Endothelial cell of umbilical vein (primary cell): ENCODE measurements at regions not wholly inside any gene's neighbourhood (a gene's known extent, or its start where the extent isn't known, plus 50 kb on each side); places are given as distances from the start of the nearest gene placed in this dataset.

ENCODE experiments used
- BruUV-seq: library from RNA; stranded (reverse); fragments of 400-500 nt; replicated peaks from 2 replicates; lab custom pipeline; 2021; lab: Mats Ljungman, UMichigan
- CTCF ChIA-PET: fragments of 300-600, 350-600 bp; sonication (Branson Sonifier 250); formaldehyde crosslinking; loops from one replicate; lab custom pipeline; 2021; ENCODE audit warnings: antibody characterized with exemption, inconsistent platforms; lab: Charles Lee
- POLR2A ChIA-PET: fragments of 300-600, 350-600 bp; sonication (Branson Sonifier 250); formaldehyde crosslinking; loops from one replicate; lab custom pipeline; 2021; ENCODE audit warnings: antibody characterized with exemption, inconsistent platforms; lab: Charles Lee
- DNase-seq: peaks from one replicate; pipeline ENCODE4 v3.0.0-alpha.2; 2011; ENCODE audit warnings: low read depth, low spot score
- FAIRE-seq: peaks from 2 replicates; lab custom pipeline; 2011; peaks lifted over from hg19 to GRCh38; lab: Jason Lieb, UNC
- H2AFZ ChIP-seq: 2 replicates; pipeline ENCODE4 v1.6.0; 2012; ENCODE audit warnings: low read depth, low read length, control low read depth, inconsistent platforms
- H3K27ac ChIP-seq: 2 replicates; pipeline ENCODE4 v1.5.1; 2011; ENCODE audit warnings: low read depth, mild to moderate bottlenecking, control low read depth, low read length, moderate library complexity; ENCODE audit not compliant: insufficient read depth
- H3K27me3 ChIP-seq, 2 experiments: 2 replicates each; pipeline versions ENCODE4 v1.6.0 to v1.6.1; 2011; ENCODE audit warnings: low read length in 2 of 2, mixed read lengths in 1 of 2; ENCODE audit not compliant: control insufficient read depth in 2 of 2, insufficient read depth in 2 of 2
- H3K36me3 ChIP-seq, 2 experiments: 2 replicates in 1 of 2; 3 replicates in 1 of 2; pipeline ENCODE4 v1.5.1; 2011; ENCODE audit warnings: low read length in 2 of 2, mild to moderate bottlenecking in 1 of 2, moderate library complexity in 1 of 2; ENCODE audit not compliant: control insufficient read depth in 2 of 2, insufficient read depth in 2 of 2; ENCODE audit errors: extremely low read depth in 1 of 2
- H3K4me1 ChIP-seq: 3 replicates; pipeline ENCODE4 v1.5.1; 2011; ENCODE audit warnings: mild to moderate bottlenecking, low read length; ENCODE audit not compliant: control insufficient read depth, insufficient read depth; ENCODE audit errors: extremely low read depth
- H3K4me2 ChIP-seq: 2 replicates; pipeline ENCODE4 v1.6.1; 2011; ENCODE audit warnings: low read length, control low read depth, mixed read lengths; ENCODE audit not compliant: insufficient read depth
- H3K4me3 ChIP-seq, 3 experiments: fragments of 200-600 bp in 1 of 3; sonication (generic), shearing (Covaris generic) in 1 of 3; replicated peaks in 1 of 3; 2 replicates each; pipeline ENCODE4 v1.5.1; 2011 to 2016; ENCODE audit warnings: control low read depth in 3 of 3, low read length in 3 of 3, mild to moderate bottlenecking in 2 of 3, inconsistent platforms in 1 of 3, low read depth in 1 of 3, moderate library complexity in 1 of 3; ENCODE audit not compliant: insufficient read depth in 1 of 3
- H3K79me2 ChIP-seq: 2 replicates; pipeline ENCODE4 v1.6.0; 2012; ENCODE audit warnings: low read length, inconsistent platforms; ENCODE audit not compliant: control insufficient read depth, insufficient read depth
- H3K9ac ChIP-seq: replicated peaks from 2 replicates; pipeline ENCODE3; 2011; ENCODE audit warnings: low read length, control low read depth; ENCODE audit not compliant: insufficient read depth; ENCODE audit errors: extremely low read depth
- H3K9me1 ChIP-seq: replicated peaks from 3 replicates; pipeline ENCODE4 v1.6.0; 2011; ENCODE audit warnings: mild to moderate bottlenecking, low read length; ENCODE audit not compliant: control insufficient read depth, insufficient read depth; ENCODE audit errors: extremely low read depth
- H3K9me3 ChIP-seq: replicated peaks from 2 replicates; pipeline ENCODE4 v1.5.1; 2012; ENCODE audit warnings: low read length, inconsistent platforms; ENCODE audit not compliant: control insufficient read depth, insufficient read depth
- H4K20me1 ChIP-seq: replicated peaks from 2 replicates; pipeline ENCODE3; 2011; ENCODE audit warnings: mild to moderate bottlenecking, low read length; ENCODE audit not compliant: control insufficient read depth, insufficient read depth; ENCODE audit errors: extremely low read depth
- CTCF ChIP-seq, 2 donors: IDR thresholded peaks; 1 replicate in 1 of 2; 2 replicates in 1 of 2; pipeline ENCODE4 v1.5.1; 2011; ENCODE audit warnings: low read length in 2 of 2, mild to moderate bottlenecking in 2 of 2, moderate library complexity in 2 of 2, control low read depth in 1 of 2, inconsistent platforms in 1 of 2, low read depth in 1 of 2; ENCODE audit not compliant: insufficient read depth in 1 of 2; ENCODE audit errors: extremely low read depth in 1 of 2
- EZH2 ChIP-seq: IDR thresholded peaks from 2 replicates; pipeline ENCODE4 v1.6.1; 2012; ENCODE audit warnings: borderline replicate concordance, low read depth, mild to moderate bottlenecking, moderate library complexity, low read length, inconsistent platforms; ENCODE audit not compliant: severe bottlenecking
- FOS ChIP-seq: IDR thresholded peaks from 2 replicates; pipeline ENCODE4 v1.6.1; 2011; ENCODE audit warnings: mild to moderate bottlenecking, low read length, moderate library complexity, borderline replicate concordance; ENCODE audit not compliant: insufficient read depth
- GATA2 ChIP-seq: IDR thresholded peaks from 2 replicates; pipeline ENCODE4 v1.7.0; 2011; ENCODE audit warnings: low read depth, mild to moderate bottlenecking, moderate library complexity, mixed read lengths, low read length; ENCODE audit not compliant: insufficient read length, insufficient read depth
- JUN ChIP-seq: IDR thresholded peaks from 2 replicates; pipeline ENCODE4 v1.6.1; 2011; ENCODE audit warnings: borderline replicate concordance, low read depth; ENCODE audit not compliant: insufficient read length, insufficient read depth
- MYC ChIP-seq: IDR thresholded peaks from one replicate; pipeline ENCODE4 v1.6.1; 2011; ENCODE audit warnings: mild to moderate bottlenecking, low read depth, low read length
- POLR2A ChIP-seq: IDR thresholded peaks from 2 replicates; pipeline ENCODE4 v1.6.1; 2012; ENCODE audit warnings: low read depth, mild to moderate bottlenecking, control low read depth, low read length
- POLR2AphosphoS5 ChIP-seq: IDR thresholded peaks from 2 replicates; pipeline ENCODE4 v1.6.1; 2012; ENCODE audit warnings: low read depth, mild to moderate bottlenecking, control low read depth, low read length, moderate library complexity; ENCODE audit not compliant: insufficient read depth
- dilution Hi-C: fragments of 300-500 bp; cut with MboI; formaldehyde crosslinking; loops from one replicate; pipeline ENCODE4 v1.15.0; 2019; ENCODE audit warnings: low sequenced_read_pairs; ENCODE audit not compliant: extremely low pct_ligation_motif_present
- intact Hi-C: fragments of 100-400 bp; cut with micrococcal nuclease; formaldehyde crosslinking; loops from one replicate; pipeline ENCODE4 v1.10.0; 2022
- TF ChIP-seq, protein P1 (sequence below): IDR thresholded peaks from 2 replicates; pipeline ENCODE4 v1.6.1; 2011; ENCODE audit not compliant: insufficient read depth, insufficient read length

GRCh38 chr15:93758824-93759223 lies 472.5 kb upstream of the MCTP2 start:
- H3K27ac ChIP-seq = no peak overlapping the region
- H4K20me1 ChIP-seq = no peaks in the 10 kb centered on the region
- TF ChIP-seq JUN (no peak), GATA2 (no peak), EZH2 (no peak), MYC (no peak), FOS (no peak), POLR2A (no peak), CTCF (IDR thresholded peaks at IDR 0.05; ENCODE audit: extremely low read depth in 1 of 2, insufficient read depth in 1 of 2, low read depth in 1 of 2, low read length in 2 of 2) (no peak), POLR2AphosphoS5 (no peak)
- TF ChIP-seq, protein P1, sequence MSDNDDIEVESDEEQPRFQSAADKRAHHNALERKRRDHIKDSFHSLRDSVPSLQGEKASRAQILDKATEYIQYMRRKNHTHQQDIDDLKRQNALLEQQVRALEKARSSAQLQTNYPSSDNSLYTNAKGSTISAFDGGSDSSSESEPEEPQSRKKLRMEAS = no peak
- H3K79me2 ChIP-seq = no peaks in the 10 kb centered on the region
- dilution Hi-C loops (no loop called here), intact Hi-C loops (no loop called here)
- no TSS peak for BruUV-seq
- H3K9me1 ChIP-seq = no peaks in the 10 kb centered on the region
- peaks cover 2% of the 10 kb centered on the region for H3K9me3 ChIP-seq
- DNase-seq = no peak
- ChIA-PET CTCF (no interaction called here), POLR2A (no interaction called here)
- no peaks in the 10 kb centered on the region for H3K27me3 ChIP-seq
- FAIRE-seq = no peak
- H3K36me3 ChIP-seq = no peaks in the 10 kb centered on the region
- no peak overlapping the region for H3K9ac ChIP-seq
- H3K4me3 ChIP-seq = no peak overlapping the region
- H3K4me1 ChIP-seq = no peaks in the 10 kb centered on the region
- no peak overlapping the region for H2AFZ ChIP-seq
- H3K4me2 ChIP-seq = no peak overlapping the region
